Heart left ventricle (tissue), 13 donors: ENCODE measurements at regions not wholly inside any gene's neighbourhood (a gene's known extent, or its start where the extent isn't known, plus 50 kb on each side); places are given as distances from the start of the nearest gene placed in this dataset.

Experiments
- CTCF ChIP-seq, 12 donors: fragments of 200-600 bp; sonication (generic) in 4 of 12; IDR thresholded peaks; one replicate each; pipeline versions ENCODE4 v1.5.0 to v1.8.0; 2018 to 2022; ENCODE audit warnings: antibody characterized with exemption in 12 of 12, mild to moderate bottlenecking in 5 of 12
- POLR2A ChIP-seq, 2 donors: fragments of 450-650 bp; IDR thresholded peaks; one replicate each; pipeline ENCODE4 v1.6.1; 2017; ENCODE audit warnings: antibody characterized with exemption in 2 of 2, mild to moderate bottlenecking in 2 of 2, moderate library complexity in 2 of 2
- donor health status: ischemic (EF 13 %, LVEDD 7.1; RV severe dilation, severe dysfunction).
- donor health status: DM: no; HTN: yes; CAD: no.
- donor health status: DM: no; HTN: no; CAD: no.
- donor health status: ischemic (EF 25% LVEDD 6.9; RV normal size, moderate dysfunction).
- donor health status: ischemic (EF 25% LVEDD 5.7; RV mildly dilated, moderate dysfunction).
- donor health status: ischemic (EF 35%, LVEDD 5.7; RV mildly dilated, moderate dysfunction).
- donor health status: nonischemic (EF 11% LVEDD 7.7; RV severe dilation, severe dysfunction).
- donor health status: DM: yes; HTN: yes; CAD: no.
- donor health status: PGD.
- donor health status: ischemic (EF 29% LVEDD 5.4; RV normal size, mild dysfunction).
- donor health status: nonischemic (EF 23%, LVEDD 6.1; RV moderate dilation, normal function).

GRCh38 chr22:44557064-44557748 is 59.2 kb upstream of the RTL6 start:
- TF ChIP-seq CTCF (IDR thresholded peaks at IDR 0.05) = no peak
- no peak for TF ChIP-seq POLR2A (IDR thresholded peaks at IDR 0.05)
